GM18873 (cell line): ENCODE measurements at regions not wholly inside any gene's neighbourhood (a gene's known extent, or its start where the extent isn't known, plus 50 kb on each side); places are given as distances from the start of the nearest gene placed in this dataset.
"Not testable (repeated sequence)": the region's sequence is repeated elsewhere in the genome, so short reads cannot be mapped to it uniquely, and the experiment has no call there.

ENCODE experiments used
- ATAC-seq: cut with Tn5 transposase; IDR thresholded peaks from one replicate; pipeline ENCODE4 v1.9.1; 2021; ENCODE audit warnings: mild to moderate bottlenecking, moderate library complexity, moderate number of reproducible peaks; ENCODE audit not compliant: unreplicated experiment, low FRiP score

GRCh38 chr13:44785401-44785800, 203.9 kb downstream of the NUFIP1 start:
- ATAC-seq: no peak

GRCh38 chr13:44784708-44785080, 204.6 kb downstream of the NUFIP1 start:
- ATAC-seq: no peak

GRCh38 chr13:44783994-44784707, 205.1 kb downstream of the NUFIP1 start:
- ATAC-seq: no peak

GRCh38 chr13:44780591-44781280, 204.6 kb upstream of the TSC22D1 start:
- ATAC-seq: no peak

- no peak for ATAC-seq
Observed at GRCh38 chr13:44778761-44779484, 202.8 kb upstream of the TSC22D1 start.

- not testable (repeated sequence) for ATAC-seq
Observed at GRCh38 chr13:44775290-44775689, 199.2 kb upstream of the TSC22D1 start.

- no peak for ATAC-seq
Observed at GRCh38 chr13:44770951-44771350, 194.8 kb upstream of the TSC22D1 start.

- ATAC-seq: no peak
Observed at GRCh38 chr13:44769686-44770085, 193.6 kb upstream of the TSC22D1 start.

GRCh38 chr13:44768775-44769581, 192.8 kb upstream of the TSC22D1 start:
- no peak for ATAC-seq

GRCh38 chr13:44768239-44768638, 192.1 kb upstream of the TSC22D1 start:
- no peak for ATAC-seq

GRCh38 chr13:44765001-44765471, 188.9 kb upstream of the TSC22D1 start:
- no peak for ATAC-seq

- no peak for ATAC-seq
Observed at GRCh38 chr13:44764302-44764692, 188.2 kb upstream of the TSC22D1 start.

- no peak for ATAC-seq
Observed at GRCh38 chr13:44763615-44764301, 187.6 kb upstream of the TSC22D1 start.

GRCh38 chr13:44762911-44763310, 186.8 kb upstream of the TSC22D1 start:
- no peak for ATAC-seq

GRCh38 chr13:44760434-44760833, 184.3 kb upstream of the TSC22D1 start:
- ATAC-seq: no peak

- no peak for ATAC-seq
Observed at GRCh38 chr13:44759384-44760360, 183.5 kb upstream of the TSC22D1 start.

GRCh38 chr13:44758630-44759383, 182.7 kb upstream of the TSC22D1 start:
- no peak for ATAC-seq

GRCh38 chr13:44757671-44758070, 181.5 kb upstream of the TSC22D1 start:
- no peak for ATAC-seq
